Activated CD4-positive, CD25-positive, alpha-beta regulatory T cell (primary cell): ENCODE measurements at regions not wholly inside any gene's neighbourhood (a gene's known extent, or its start where the extent isn't known, plus 50 kb on each side); places are given as distances from the start of the nearest gene placed in this dataset.
"Not testable (repeated sequence)": the region's sequence is repeated elsewhere in the genome, so short reads cannot be mapped to it uniquely, and the experiment has no call there.

Source experiments
- DNase-seq, 4 experiments: peaks; one replicate each; lab custom pipeline; 2025; lab: John Stamatoyannopoulos, UW

- DNase-seq: no peak
These were observed 197.0 kb downstream of the FAM181B start for GRCh38 chr11:82536706-82537105.

GRCh38 chr11:82533628-82534327, 199.9 kb downstream of the FAM181B start:
- no peak for DNase-seq

- no peak for DNase-seq
These were observed 203.7 kb downstream of the FAM181B start for GRCh38 chr11:82529936-82530335.

- DNase-seq: no peak
These were observed 206.5 kb downstream of the FAM181B start for GRCh38 chr11:82527081-82527584.

GRCh38 chr11:82523141-82523540, 210.5 kb downstream of the FAM181B start:
- DNase-seq: no peak

GRCh38 chr11:82521427-82521826, 212.2 kb downstream of the FAM181B start:
- no peak for DNase-seq

- DNase-seq: no peak
These were observed 226.4 kb downstream of the FAM181B start for GRCh38 chr11:82507288-82507687.

- DNase-seq: no peak
These were observed 228.3 kb downstream of the FAM181B start for GRCh38 chr11:82505379-82505778.

- not testable (repeated sequence) for DNase-seq
These were observed 232.5 kb downstream of the FAM181B start for GRCh38 chr11:82501174-82501573.

GRCh38 chr11:82494988-82495432, 238.7 kb downstream of the FAM181B start:
- DNase-seq: no peak

GRCh38 chr11:82474876-82475275, 258.8 kb downstream of the FAM181B start:
- no peak for DNase-seq

GRCh38 chr11:82465481-82465880, 268.2 kb downstream of the FAM181B start:
- no peak for DNase-seq

- DNase-seq: no peak
These were observed 270.9 kb downstream of the FAM181B start for GRCh38 chr11:82462608-82463242.

- no peak for DNase-seq
These were observed 274.9 kb downstream of the FAM181B start for GRCh38 chr11:82458761-82459160.

- DNase-seq: no peak
These were observed 275.5 kb downstream of the FAM181B start for GRCh38 chr11:82458147-82458546.

- no peak for DNase-seq
These were observed 282.7 kb downstream of the FAM181B start for GRCh38 chr11:82450996-82451395.

GRCh38 chr11:82406611-82407010, 327.1 kb downstream of the FAM181B start:
- DNase-seq: no peak

GRCh38 chr11:82405421-82405820, 328.2 kb downstream of the FAM181B start:
- DNase-seq: no peak

- DNase-seq: no peak
These were observed 328.7 kb downstream of the FAM181B start for GRCh38 chr11:82404981-82405380.

- no peak for DNase-seq
These were observed 329.9 kb downstream of the FAM181B start for GRCh38 chr11:82403640-82404305.

- DNase-seq: no peak
These were observed 335.3 kb downstream of the FAM181B start for GRCh38 chr11:82398300-82398815.

GRCh38 chr11:82396639-82397038, 337.0 kb downstream of the FAM181B start:
- DNase-seq: not testable (repeated sequence)

GRCh38 chr11:82384308-82384707, 349.4 kb downstream of the FAM181B start:
- DNase-seq: no peak
